PC-9 (cell line): ENCODE measurements at regions not wholly inside any gene's neighbourhood (a gene's known extent, or its start where the extent isn't known, plus 50 kb on each side); places are given as distances from the start of the nearest gene placed in this dataset.

Experiments used
- EZH2 ChIP-seq: fragments of 200-600 bp; sonication (generic); IDR thresholded peaks from 2 replicates; pipeline ENCODE4 v1.8.0; 2017; ENCODE audit warnings: antibody characterized with exemption, low read depth
- TF ChIP-seq, protein P1 (sequence below): fragments of 200-600 bp; sonication (generic); conservative IDR thresholded peaks from 2 replicates; pipeline ENCODE4 v1.6.1; 2017; ENCODE audit warnings: mixed run types, antibody characterized with exemption, mild to moderate bottlenecking, moderate library complexity

DNA sequence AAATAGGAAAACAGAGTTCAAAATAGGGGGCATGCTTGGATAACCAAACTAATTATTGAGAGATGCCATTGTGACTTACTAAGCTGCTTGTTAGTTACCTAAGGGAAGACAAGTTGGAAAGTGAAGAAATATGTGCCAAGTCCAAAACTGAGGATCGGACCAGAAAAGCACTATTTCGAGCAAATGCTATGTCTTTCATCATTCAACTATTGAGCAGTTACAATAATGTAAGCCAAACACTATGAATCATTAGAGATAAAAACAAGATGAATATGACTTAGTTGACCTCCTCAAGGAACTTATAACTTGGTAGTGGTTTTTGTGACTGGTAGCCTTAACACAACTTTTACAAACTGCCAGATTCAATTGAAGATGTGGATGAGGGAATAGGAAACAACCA lies 240.6 kb upstream of the MPDZ start:
- TF ChIP-seq EZH2: no peak
- TF ChIP-seq, protein P1, sequence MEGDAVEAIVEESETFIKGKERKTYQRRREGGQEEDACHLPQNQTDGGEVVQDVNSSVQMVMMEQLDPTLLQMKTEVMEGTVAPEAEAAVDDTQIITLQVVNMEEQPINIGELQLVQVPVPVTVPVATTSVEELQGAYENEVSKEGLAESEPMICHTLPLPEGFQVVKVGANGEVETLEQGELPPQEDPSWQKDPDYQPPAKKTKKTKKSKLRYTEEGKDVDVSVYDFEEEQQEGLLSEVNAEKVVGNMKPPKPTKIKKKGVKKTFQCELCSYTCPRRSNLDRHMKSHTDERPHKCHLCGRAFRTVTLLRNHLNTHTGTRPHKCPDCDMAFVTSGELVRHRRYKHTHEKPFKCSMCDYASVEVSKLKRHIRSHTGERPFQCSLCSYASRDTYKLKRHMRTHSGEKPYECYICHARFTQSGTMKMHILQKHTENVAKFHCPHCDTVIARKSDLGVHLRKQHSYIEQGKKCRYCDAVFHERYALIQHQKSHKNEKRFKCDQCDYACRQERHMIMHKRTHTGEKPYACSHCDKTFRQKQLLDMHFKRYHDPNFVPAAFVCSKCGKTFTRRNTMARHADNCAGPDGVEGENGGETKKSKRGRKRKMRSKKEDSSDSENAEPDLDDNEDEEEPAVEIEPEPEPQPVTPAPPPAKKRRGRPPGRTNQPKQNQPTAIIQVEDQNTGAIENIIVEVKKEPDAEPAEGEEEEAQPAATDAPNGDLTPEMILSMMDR: no peak
